Naive B cell (primary cell): ENCODE measurements at regions not wholly inside any gene's neighbourhood (a gene's known extent, or its start where the extent isn't known, plus 50 kb on each side); places are given as distances from the start of the nearest gene placed in this dataset.

Experiments used
- ATAC-seq, 2 donors: fragments of 150-1000 bp; cut with Tn5 transposase; 2 replicates each; pipeline ENCODE4 v1.10.0; 2021; ENCODE audit warnings: low read depth in 2 of 2, mild to moderate bottlenecking in 2 of 2, moderate library complexity in 2 of 2
- DNase-seq: peaks from one replicate; pipeline ENCODE4 v3.0.0; 2022
- H3K27ac Mint-ChIP-seq, 6 donors: one replicate each; pipeline ENCODE4 v1.8.0; 2020 to 2022; ENCODE audit warnings: mild to moderate bottlenecking in 6 of 6, mixed read lengths in 6 of 6, moderate library complexity in 5 of 6, inconsistent platforms in 2 of 6
- H3K27me3 Mint-ChIP-seq, 3 donors: one replicate each; pipeline ENCODE4 v1.8.0; 2021 to 2022; ENCODE audit warnings: mixed read lengths in 3 of 3, mild to moderate bottlenecking in 1 of 3
- H3K36me3 Mint-ChIP-seq, 2 donors: one replicate each; pipeline ENCODE4 v1.8.0; 2020 to 2022; ENCODE audit warnings: mixed read lengths in 2 of 2, inconsistent platforms in 1 of 2, mild to moderate bottlenecking in 1 of 2
- H3K4me1 Mint-ChIP-seq, 3 donors: one replicate each; pipeline ENCODE4 v1.8.0; 2020 to 2022; ENCODE audit warnings: mixed read lengths in 3 of 3, inconsistent platforms in 1 of 3, mild to moderate bottlenecking in 1 of 3, moderate library complexity in 1 of 3
- H3K4me3 Mint-ChIP-seq, 8 donors: one replicate each; pipeline ENCODE4 v1.8.0; 2020 to 2022; ENCODE audit warnings: mild to moderate bottlenecking in 8 of 8, mixed read lengths in 8 of 8, moderate library complexity in 8 of 8, inconsistent platforms in 2 of 8
- H3K9me3 Mint-ChIP-seq, 7 donors: one replicate each; pipeline ENCODE4 v1.8.0; 2020 to 2022; ENCODE audit warnings: mixed read lengths in 7 of 7, mild to moderate bottlenecking in 5 of 7, inconsistent platforms in 2 of 7, moderate library complexity in 1 of 7

- DNase-seq (no peak), ATAC-seq (no peak)
- H3K27me3 Mint-ChIP-seq, result no peaks in the 10 kb centered on the region
- no peak overlapping the region for H3K27ac Mint-ChIP-seq
- no peaks in the 10 kb centered on the region for H3K4me1 Mint-ChIP-seq
- no peak overlapping the region for H3K4me3 Mint-ChIP-seq
- no peaks in the 10 kb centered on the region for H3K36me3 Mint-ChIP-seq
- peaks cover 0 to 4% (median 0%) of the 10 kb centered on the region in 7 donors for H3K9me3 Mint-ChIP-seq
These were observed 1240.3 kb upstream of the ACVR2A start for GRCh38 chr2:146604521-146604920.

- no peak overlapping the region for H3K27ac Mint-ChIP-seq
- ATAC-seq (no peak), DNase-seq (no peak)
- H3K9me3 Mint-ChIP-seq, result peaks cover 0 to 4% (median 0%) of the 10 kb centered on the region in 7 donors
- H3K4me3 Mint-ChIP-seq, result no peak overlapping the region
- no peaks in the 10 kb centered on the region for H3K36me3 Mint-ChIP-seq
- H3K27me3 Mint-ChIP-seq, result no peaks in the 10 kb centered on the region
- no peaks in the 10 kb centered on the region for H3K4me1 Mint-ChIP-seq
These were observed 1242.0 kb upstream of the ACVR2A start for GRCh38 chr2:146602856-146603255.

GRCh38 chr2:146602383-146602782, 1242.4 kb upstream of the ACVR2A start:
- no peaks in the 10 kb centered on the region for H3K4me1 Mint-ChIP-seq
- no peak for DNase-seq
- H3K9me3 Mint-ChIP-seq, result peaks cover 0 to 4% (median 0%) of the 10 kb centered on the region in 7 donors
- H3K27ac Mint-ChIP-seq, result no peak overlapping the region
- H3K36me3 Mint-ChIP-seq, result no peaks in the 10 kb centered on the region
- no peak for ATAC-seq
- no peaks in the 10 kb centered on the region for H3K27me3 Mint-ChIP-seq
- no peak overlapping the region for H3K4me3 Mint-ChIP-seq

- Mint-ChIP-seq H3K36me3 (no peaks in the 10 kb centered on the region), H3K4me3 (no peak overlapping the region), H3K9me3 (peaks cover 0 to 4% (median 0%) of the 10 kb centered on the region in 7 donors), H3K27ac (no peak overlapping the region), H3K4me1 (no peaks in the 10 kb centered on the region), H3K27me3 (no peaks in the 10 kb centered on the region)
- no peak for ATAC-seq
- DNase-seq, result no peak
These were observed 1246.0 kb upstream of the ACVR2A start for GRCh38 chr2:146598791-146599190.

GRCh38 chr2:146597291-146597690, 1247.5 kb upstream of the ACVR2A start:
- no peaks in the 10 kb centered on the region for H3K4me1 Mint-ChIP-seq
- DNase-seq (no peak), ATAC-seq (no peak)
- H3K9me3 Mint-ChIP-seq, result peaks cover 0 to 4% (median 0%) of the 10 kb centered on the region in 7 donors
- no peak overlapping the region for H3K27ac Mint-ChIP-seq
- no peaks in the 10 kb centered on the region for H3K27me3 Mint-ChIP-seq
- no peaks in the 10 kb centered on the region for H3K36me3 Mint-ChIP-seq
- no peak overlapping the region for H3K4me3 Mint-ChIP-seq

GRCh38 chr2:146591908-146592307, 1252.9 kb upstream of the ACVR2A start:
- H3K4me1 Mint-ChIP-seq, result no peaks in the 10 kb centered on the region

GRCh38 chr2:146587291-146587713, 1257.5 kb upstream of the ACVR2A start:
- DNase-seq, result no peak
- Mint-ChIP-seq H3K27ac (no peak overlapping the region), H3K9me3 (peaks cover 0 to 2% (median 0%) of the 10 kb centered on the region in 7 donors)

More at GRCh38 chr2:146591908-146592307, 1252.9 kb upstream of the ACVR2A start:
- no peaks in the 10 kb centered on the region for H3K36me3 Mint-ChIP-seq
- H3K27me3 Mint-ChIP-seq, result no peaks in the 10 kb centered on the region
- no peak for ATAC-seq
- DNase-seq, result no peak
- H3K9me3 Mint-ChIP-seq, result peaks cover 0 to 4% (median 0%) of the 10 kb centered on the region in 7 donors
- no peak overlapping the region for H3K27ac Mint-ChIP-seq
- H3K4me3 Mint-ChIP-seq, result no peak overlapping the region

GRCh38 chr2:146584316-146584715, 1260.5 kb upstream of the ACVR2A start:
- Mint-ChIP-seq H3K27me3 (no peaks in the 10 kb centered on the region), H3K4me3 (no peak overlapping the region), H3K27ac (no peak overlapping the region), H3K4me1 (no peaks in the 10 kb centered on the region), H3K9me3 (peaks cover 0 to 4% (median 0%) of the 10 kb centered on the region in 7 donors), H3K36me3 (no peaks in the 10 kb centered on the region)
- DNase-seq (no peak), ATAC-seq (no peak)

More at GRCh38 chr2:146587291-146587713, 1257.5 kb upstream of the ACVR2A start:
- no peak overlapping the region for H3K4me3 Mint-ChIP-seq
- H3K4me1 Mint-ChIP-seq, result no peaks in the 10 kb centered on the region
- no peaks in the 10 kb centered on the region for H3K36me3 Mint-ChIP-seq
- ATAC-seq, result no peak
- H3K27me3 Mint-ChIP-seq, result no peaks in the 10 kb centered on the region

GRCh38 chr2:146579147-146579930, 1265.5 kb upstream of the ACVR2A start:
- Mint-ChIP-seq H3K4me3 (no peak overlapping the region), H3K27ac (no peak overlapping the region), H3K9me3 (peaks cover 0 to 4% (median 0%) of the 10 kb centered on the region in 7 donors), H3K4me1 (no peaks in the 10 kb centered on the region), H3K27me3 (no peaks in the 10 kb centered on the region), H3K36me3 (no peaks in the 10 kb centered on the region)
- DNase-seq (no peak), ATAC-seq (no peak)

GRCh38 chr2:146576339-146577111, 1268.3 kb upstream of the ACVR2A start:
- Mint-ChIP-seq H3K36me3 (no peaks in the 10 kb centered on the region), H3K4me3 (no peak overlapping the region)

GRCh38 chr2:146572598-146572997, 1272.2 kb upstream of the ACVR2A start:
- Mint-ChIP-seq H3K27ac (no peak overlapping the region), H3K9me3 (no peaks in the 10 kb centered on the region), H3K4me1 (no peaks in the 10 kb centered on the region), H3K27me3 (no peaks in the 10 kb centered on the region), H3K4me3 (no peak overlapping the region), H3K36me3 (no peaks in the 10 kb centered on the region)
- ATAC-seq (no peak), DNase-seq (no peak)

More at GRCh38 chr2:146576339-146577111, 1268.3 kb upstream of the ACVR2A start:
- Mint-ChIP-seq H3K27ac (no peak overlapping the region), H3K4me1 (no peaks in the 10 kb centered on the region), H3K9me3 (no peaks in the 10 kb centered on the region), H3K27me3 (no peaks in the 10 kb centered on the region)
- ATAC-seq, result no peak
- DNase-seq, result no peak

- H3K27ac Mint-ChIP-seq, result no peak overlapping the region
- H3K4me3 Mint-ChIP-seq, result no peak overlapping the region
- H3K9me3 Mint-ChIP-seq, result no peaks in the 10 kb centered on the region
- no peaks in the 10 kb centered on the region for H3K4me1 Mint-ChIP-seq
- no peaks in the 10 kb centered on the region for H3K36me3 Mint-ChIP-seq
- H3K27me3 Mint-ChIP-seq, result no peaks in the 10 kb centered on the region
- no peak for ATAC-seq
- DNase-seq, result no peak
These were observed 1282.8 kb upstream of the ACVR2A start for GRCh38 chr2:146561996-146562395.

- ATAC-seq, result no peak
- Mint-ChIP-seq H3K4me1 (peaks cover 0 to 2% (median 0%) of the 10 kb centered on the region in 3 donors), H3K4me3 (no peak overlapping the region), H3K36me3 (no peaks in the 10 kb centered on the region), H3K27me3 (no peaks in the 10 kb centered on the region), H3K9me3 (peaks cover 0 to 3% (median 0%) of the 10 kb centered on the region in 7 donors), H3K27ac (no peak overlapping the region)
- DNase-seq, result no peak
These were observed 1297.6 kb upstream of the ACVR2A start for GRCh38 chr2:146547236-146547635.

- H3K27ac Mint-ChIP-seq, result no peak overlapping the region
- H3K9me3 Mint-ChIP-seq, result peaks cover 0 to 4% (median 0%) of the 10 kb centered on the region in 7 donors
- DNase-seq (no peak), ATAC-seq (no peak)
- no peak overlapping the region for H3K4me3 Mint-ChIP-seq
- H3K4me1 Mint-ChIP-seq, result peaks cover 0 to 2% (median 0%) of the 10 kb centered on the region in 3 donors
- H3K27me3 Mint-ChIP-seq, result no peaks in the 10 kb centered on the region
- H3K36me3 Mint-ChIP-seq, result no peaks in the 10 kb centered on the region
These were observed 1300.1 kb upstream of the ACVR2A start for GRCh38 chr2:146544701-146545100.
